Fibroblast of pulmonary artery (primary cell): ENCODE measurements at regions not wholly inside any gene's neighbourhood (a gene's known extent, or its start where the extent isn't known, plus 50 kb on each side); places are given as distances from the start of the nearest gene placed in this dataset.

Experiments used
- DNase-seq: peaks from one replicate; pipeline ENCODE4 v3.0.0-alpha.2; 2010; ENCODE audit warnings: low read depth
- H3K4me3 ChIP-seq: replicated peaks from 2 replicates; pipeline ENCODE4 v1.5.1; 2011; ENCODE audit warnings: low read depth, mild to moderate bottlenecking, control low read depth, low read length, moderate library complexity
- TF ChIP-seq, protein P1 (sequence below): IDR thresholded peaks from 2 replicates; pipeline ENCODE4 v1.5.1; 2011; ENCODE audit warnings: mild to moderate bottlenecking, control low read depth, low read length, inconsistent platforms; ENCODE audit errors: missing control alignments

- TF ChIP-seq, protein P1, sequence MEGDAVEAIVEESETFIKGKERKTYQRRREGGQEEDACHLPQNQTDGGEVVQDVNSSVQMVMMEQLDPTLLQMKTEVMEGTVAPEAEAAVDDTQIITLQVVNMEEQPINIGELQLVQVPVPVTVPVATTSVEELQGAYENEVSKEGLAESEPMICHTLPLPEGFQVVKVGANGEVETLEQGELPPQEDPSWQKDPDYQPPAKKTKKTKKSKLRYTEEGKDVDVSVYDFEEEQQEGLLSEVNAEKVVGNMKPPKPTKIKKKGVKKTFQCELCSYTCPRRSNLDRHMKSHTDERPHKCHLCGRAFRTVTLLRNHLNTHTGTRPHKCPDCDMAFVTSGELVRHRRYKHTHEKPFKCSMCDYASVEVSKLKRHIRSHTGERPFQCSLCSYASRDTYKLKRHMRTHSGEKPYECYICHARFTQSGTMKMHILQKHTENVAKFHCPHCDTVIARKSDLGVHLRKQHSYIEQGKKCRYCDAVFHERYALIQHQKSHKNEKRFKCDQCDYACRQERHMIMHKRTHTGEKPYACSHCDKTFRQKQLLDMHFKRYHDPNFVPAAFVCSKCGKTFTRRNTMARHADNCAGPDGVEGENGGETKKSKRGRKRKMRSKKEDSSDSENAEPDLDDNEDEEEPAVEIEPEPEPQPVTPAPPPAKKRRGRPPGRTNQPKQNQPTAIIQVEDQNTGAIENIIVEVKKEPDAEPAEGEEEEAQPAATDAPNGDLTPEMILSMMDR: no peak
- DNase-seq: no peak
- H3K4me3 ChIP-seq: no peak overlapping the region
Observed at GRCh38 chr2:66805016-66805865, 370.3 kb downstream of the MEIS1 start.

DNA sequence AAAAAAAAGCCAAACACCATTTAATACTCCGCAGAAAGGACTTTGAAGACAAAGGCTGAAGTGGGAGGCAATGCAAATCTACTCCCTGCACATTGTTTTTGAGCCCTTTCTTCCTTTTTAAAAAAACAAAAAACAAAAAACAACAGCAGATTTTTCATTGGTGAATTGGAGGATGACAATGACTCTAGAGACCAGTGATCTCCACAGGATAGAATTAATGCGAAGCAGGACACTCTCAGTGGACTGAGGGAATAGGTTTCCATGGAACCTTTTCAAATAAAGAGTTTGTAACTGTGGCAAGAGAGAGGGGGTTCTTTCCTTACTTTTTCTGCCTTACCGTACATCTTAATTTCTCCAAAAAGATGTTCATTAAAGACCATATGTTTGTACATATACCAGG, 371.0 kb downstream of the MEIS1 start:
- no peak overlapping the region for H3K4me3 ChIP-seq
- DNase-seq: no peak
- TF ChIP-seq, protein P1: no peak

- TF ChIP-seq, protein P1: no peak
- no peak for DNase-seq
- no peak overlapping the region for H3K4me3 ChIP-seq
Observed at GRCh38 chr2:66813525-66813924, 378.6 kb downstream of the MEIS1 start.

DNA sequence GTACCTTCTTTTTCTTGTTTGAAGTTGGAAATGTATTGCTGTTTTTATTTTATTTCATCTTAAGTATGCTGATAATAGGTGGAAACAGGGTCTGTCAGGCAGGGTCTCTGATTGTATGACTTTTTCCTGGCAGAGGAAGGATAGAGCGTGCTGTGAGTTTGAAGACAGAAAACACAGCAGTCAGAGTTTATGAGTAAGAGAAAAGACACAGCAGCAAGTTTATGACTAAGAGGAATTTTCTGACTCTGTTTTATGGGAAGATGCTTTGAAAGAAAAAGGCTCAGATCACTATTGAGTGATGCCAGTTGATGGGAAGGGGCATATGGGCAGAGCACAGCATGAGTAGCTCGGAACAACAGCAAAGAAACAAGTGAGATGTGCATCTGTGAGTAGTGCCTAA, 379.1 kb downstream of the MEIS1 start:
- DNase-seq: no peak
- H3K4me3 ChIP-seq: no peak overlapping the region
- TF ChIP-seq, protein P1: no peak

DNA sequence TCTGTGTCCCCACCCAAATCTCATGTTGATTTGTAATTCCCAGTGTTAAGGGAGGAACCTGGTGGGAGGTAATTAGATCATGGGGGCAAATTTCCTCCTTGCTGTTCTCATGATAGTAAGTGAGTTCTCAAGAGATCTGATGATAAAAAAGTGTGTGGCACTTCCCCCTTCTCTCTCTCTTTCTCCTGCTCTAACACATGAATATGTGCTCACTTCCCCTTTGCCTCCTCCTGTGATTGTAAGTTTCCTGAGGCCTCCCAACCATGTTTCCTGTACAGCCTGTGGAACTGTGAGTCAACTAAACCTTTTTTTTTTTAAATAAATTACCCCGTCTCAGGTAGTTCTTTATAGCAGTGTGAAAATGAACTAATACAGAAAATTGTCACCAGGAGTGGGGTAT, 380.0 kb downstream of the MEIS1 start:
- no peak for DNase-seq
- no peak overlapping the region for H3K4me3 ChIP-seq
- TF ChIP-seq, protein P1: no peak

GRCh38 chr2:66815886-66816285, 381.0 kb downstream of the MEIS1 start:
- no peak for DNase-seq
- H3K4me3 ChIP-seq: no peak overlapping the region

DNA sequence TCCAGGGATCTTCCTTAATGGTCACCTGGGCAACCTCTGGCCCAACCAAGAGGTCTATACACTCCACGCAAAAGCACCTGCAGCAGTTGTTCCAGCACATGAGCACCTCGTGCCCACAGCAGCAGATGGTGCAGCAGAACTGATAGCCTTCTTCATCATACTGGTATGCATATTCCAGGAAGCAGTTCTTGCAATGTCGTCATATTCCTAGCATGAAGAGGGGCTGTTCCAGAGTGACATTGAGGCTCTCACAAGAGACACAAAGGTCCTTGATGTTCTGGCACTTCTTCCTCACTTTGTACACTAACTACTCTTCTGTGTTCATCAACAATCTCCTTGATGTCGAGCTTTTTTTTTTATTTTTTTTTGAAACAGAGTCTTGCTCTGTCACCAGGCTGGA, 386.2 kb downstream of the MEIS1 start:
- no peak overlapping the region for H3K4me3 ChIP-seq
- TF ChIP-seq, protein P1: no peak
- no peak for DNase-seq

More at GRCh38 chr2:66815886-66816285, 381.0 kb downstream of the MEIS1 start:
- TF ChIP-seq, protein P1: no peak
